ENCODE measurements at regions not wholly inside any gene's neighbourhood (a gene's known extent, or its start where the extent isn't known, plus 50 kb on each side); places are given as distances from the start of the nearest gene placed in this dataset.

- no peak overlapping the region for H3K9ac ChIP-seq (ENCODE audit: insufficient read length, low read depth)
- no peaks in the 10 kb centered on the region for H3K27me3 ChIP-seq (ENCODE audit: insufficient read depth, insufficient read length)
- no peak overlapping the region for H3K4me3 ChIP-seq (ENCODE audit: insufficient read length, low read depth)
- DNase-seq (ENCODE audit: low read depth, low spot score) = no peak
- H3K9me3 ChIP-seq (ENCODE audit: insufficient read depth, low read length) = no peaks in the 10 kb centered on the region
- TF ChIP-seq SUZ12 (IDR thresholded peaks at IDR 0.05; ENCODE audit: extremely low read depth, insufficient read depth, insufficient read length) (no peak), ZNF274 (IDR thresholded peaks at IDR 0.05; ENCODE audit: low read depth, low read length) (no peak), YY1 (IDR thresholded peaks at IDR 0.05; ENCODE audit: insufficient read depth, insufficient read length) (no peak)
- no peaks in the 10 kb centered on the region for H3K36me3 ChIP-seq (ENCODE audit: insufficient read depth, insufficient read length, low read length)
- H3K4me1 ChIP-seq (ENCODE audit: insufficient read depth, insufficient read length) = no peaks in the 10 kb centered on the region
These were observed 141.3 kb upstream of the LPAR1 start for GRCh38 chr9:111179577-111179976.

- DNase-seq (ENCODE audit: low read depth, low spot score) = no peak
- no peaks in the 10 kb centered on the region for H3K27me3 ChIP-seq (ENCODE audit: insufficient read depth, insufficient read length)
- H3K9me3 ChIP-seq (ENCODE audit: insufficient read depth, low read length) = no peaks in the 10 kb centered on the region
- no peak for TF ChIP-seq SUZ12 (IDR thresholded peaks at IDR 0.05; ENCODE audit: extremely low read depth, insufficient read depth, insufficient read length)
- TF ChIP-seq ZNF274 (IDR thresholded peaks at IDR 0.05; ENCODE audit: low read depth, low read length) = no peak
- no peak for TF ChIP-seq YY1 (IDR thresholded peaks at IDR 0.05; ENCODE audit: insufficient read depth, insufficient read length)
- no peaks in the 10 kb centered on the region for H3K36me3 ChIP-seq (ENCODE audit: insufficient read depth, insufficient read length, low read length)
- no peak overlapping the region for H3K4me3 ChIP-seq (ENCODE audit: insufficient read length, low read depth)
- no peaks in the 10 kb centered on the region for H3K4me1 ChIP-seq (ENCODE audit: insufficient read depth, insufficient read length)
- no peak overlapping the region for H3K9ac ChIP-seq (ENCODE audit: insufficient read length, low read depth)
These were observed 140.2 kb upstream of the LPAR1 start for GRCh38 chr9:111178331-111179055.

- Histone ChIP-seq H3K27me3 (ENCODE audit: insufficient read depth, insufficient read length) (no peaks in the 10 kb centered on the region), H3K36me3 (ENCODE audit: insufficient read depth, insufficient read length, low read length) (no peaks in the 10 kb centered on the region), H3K9ac (ENCODE audit: insufficient read length, low read depth) (no peak overlapping the region), H3K4me1 (ENCODE audit: insufficient read depth, insufficient read length) (no peaks in the 10 kb centered on the region), H3K9me3 (ENCODE audit: insufficient read depth, low read length) (no peaks in the 10 kb centered on the region), H3K4me3 (ENCODE audit: insufficient read length, low read depth) (no peak overlapping the region)
- TF ChIP-seq SUZ12 (IDR thresholded peaks at IDR 0.05; ENCODE audit: extremely low read depth, insufficient read depth, insufficient read length) (no peak), ZNF274 (IDR thresholded peaks at IDR 0.05; ENCODE audit: low read depth, low read length) (no peak), YY1 (IDR thresholded peaks at IDR 0.05; ENCODE audit: insufficient read depth, insufficient read length) (no peak)
- no peak for DNase-seq (ENCODE audit: low read depth, low spot score)
These were observed 138.2 kb upstream of the LPAR1 start for GRCh38 chr9:111176511-111176910.

GRCh38 chr9:111175350-111175749, 137.1 kb upstream of the LPAR1 start:
- H3K27me3 ChIP-seq (ENCODE audit: insufficient read depth, insufficient read length) = no peaks in the 10 kb centered on the region
- no peaks in the 10 kb centered on the region for H3K4me1 ChIP-seq (ENCODE audit: insufficient read depth, insufficient read length)
- DNase-seq (ENCODE audit: low read depth, low spot score) = no peak
- H3K9ac ChIP-seq (ENCODE audit: insufficient read length, low read depth) = no peak overlapping the region
- H3K4me3 ChIP-seq (ENCODE audit: insufficient read length, low read depth) = no peak overlapping the region
- H3K36me3 ChIP-seq (ENCODE audit: insufficient read depth, insufficient read length, low read length) = no peaks in the 10 kb centered on the region
- TF ChIP-seq ZNF274 (IDR thresholded peaks at IDR 0.05; ENCODE audit: low read depth, low read length) (no peak), SUZ12 (IDR thresholded peaks at IDR 0.05; ENCODE audit: extremely low read depth, insufficient read depth, insufficient read length) (no peak), YY1 (IDR thresholded peaks at IDR 0.05; ENCODE audit: insufficient read depth, insufficient read length) (no peak)
- no peaks in the 10 kb centered on the region for H3K9me3 ChIP-seq (ENCODE audit: insufficient read depth, low read length)

- Histone ChIP-seq H3K4me3 (ENCODE audit: insufficient read length, low read depth) (no peak overlapping the region), H3K4me1 (ENCODE audit: insufficient read depth, insufficient read length) (no peaks in the 10 kb centered on the region), H3K9me3 (ENCODE audit: insufficient read depth, low read length) (peaks cover 8% of the 10 kb centered on the region; the same call in 1 of the 2 replicates), H3K27me3 (ENCODE audit: insufficient read depth, insufficient read length) (no peaks in the 10 kb centered on the region), H3K9ac (ENCODE audit: insufficient read length, low read depth) (no peak overlapping the region), H3K36me3 (ENCODE audit: insufficient read depth, insufficient read length, low read length) (no peaks in the 10 kb centered on the region)
- DNase-seq (ENCODE audit: low read depth, low spot score) = no peak
- TF ChIP-seq ZNF274 (IDR thresholded peaks at IDR 0.05; ENCODE audit: low read depth, low read length) (no peak), YY1 (IDR thresholded peaks at IDR 0.05; ENCODE audit: insufficient read depth, insufficient read length) (no peak), SUZ12 (IDR thresholded peaks at IDR 0.05; ENCODE audit: extremely low read depth, insufficient read depth, insufficient read length) (no peak)
These were observed 129.1 kb upstream of the LPAR1 start for GRCh38 chr9:111167341-111167740.

- no peak overlapping the region for H3K9ac ChIP-seq (ENCODE audit: insufficient read length, low read depth)
- TF ChIP-seq ZNF274 (IDR thresholded peaks at IDR 0.05; ENCODE audit: low read depth, low read length) (no peak), SUZ12 (IDR thresholded peaks at IDR 0.05; ENCODE audit: extremely low read depth, insufficient read depth, insufficient read length) (no peak), YY1 (IDR thresholded peaks at IDR 0.05; ENCODE audit: insufficient read depth, insufficient read length) (no peak)
- DNase-seq (ENCODE audit: low read depth, low spot score) = no peak
- peaks cover 8% of the 10 kb centered on the region; the same call in 1 of the 2 replicates for H3K9me3 ChIP-seq (ENCODE audit: insufficient read depth, low read length)
- no peaks in the 10 kb centered on the region for H3K4me1 ChIP-seq (ENCODE audit: insufficient read depth, insufficient read length)
- no peaks in the 10 kb centered on the region for H3K36me3 ChIP-seq (ENCODE audit: insufficient read depth, insufficient read length, low read length)
- no peak overlapping the region for H3K4me3 ChIP-seq (ENCODE audit: insufficient read length, low read depth)
- no peaks in the 10 kb centered on the region for H3K27me3 ChIP-seq (ENCODE audit: insufficient read depth, insufficient read length)
These were observed 125.6 kb upstream of the LPAR1 start for GRCh38 chr9:111163716-111164389.

GRCh38 chr9:111162026-111162425, 123.8 kb upstream of the LPAR1 start:
- TF ChIP-seq ZNF274 (IDR thresholded peaks at IDR 0.05; ENCODE audit: low read depth, low read length) (no peak), SUZ12 (IDR thresholded peaks at IDR 0.05; ENCODE audit: extremely low read depth, insufficient read depth, insufficient read length) (no peak), YY1 (IDR thresholded peaks at IDR 0.05; ENCODE audit: insufficient read depth, insufficient read length) (no peak)
- Histone ChIP-seq H3K9me3 (ENCODE audit: insufficient read depth, low read length) (no peaks in the 10 kb centered on the region), H3K27me3 (ENCODE audit: insufficient read depth, insufficient read length) (no peaks in the 10 kb centered on the region), H3K4me1 (ENCODE audit: insufficient read depth, insufficient read length) (no peaks in the 10 kb centered on the region), H3K36me3 (ENCODE audit: insufficient read depth, insufficient read length, low read length) (no peaks in the 10 kb centered on the region), H3K9ac (ENCODE audit: insufficient read length, low read depth) (no peak overlapping the region), H3K4me3 (ENCODE audit: insufficient read length, low read depth) (no peak overlapping the region)
- no peak for DNase-seq (ENCODE audit: low read depth, low spot score)

Data from NT2/D1 (cell line).